Testis (tissue), 2 donors: ENCODE measurements at regions not wholly inside any gene's neighbourhood (a gene's known extent, or its start where the extent isn't known, plus 50 kb on each side); places are given as distances from the start of the nearest gene placed in this dataset.
A peak's percentile ranks its signal among the peaks of the same experiment; 100 is the strongest.

Experiments used
- DNase-seq: peaks from one replicate; pipeline ENCODE4 v3.0.0-alpha.2; 2019
- H3K27ac ChIP-seq, 2 donors: fragments of 200-600 bp; sonication (generic); one replicate each; pipeline ENCODE4 v1.5.1; 2019
- H3K27me3 ChIP-seq: fragments of 200-600 bp; sonication (generic); one replicate; pipeline ENCODE4 v1.5.1; 2019
- H3K36me3 ChIP-seq: fragments of 200-600 bp; sonication (generic); one replicate; pipeline ENCODE4 v1.5.1; 2017; ENCODE audit warnings: low read depth; ENCODE audit errors: missing control alignments
- H3K4me1 ChIP-seq: fragments of 200-600 bp; sonication (generic); one replicate; pipeline ENCODE4 v1.5.1; 2019
- H3K4me3 ChIP-seq, 2 donors: fragments of 200-600 bp; sonication (generic); one replicate each; pipeline ENCODE4 v1.5.1; 2017 to 2019
- H3K9me3 ChIP-seq: fragments of 200-600 bp; sonication (generic); one replicate; pipeline ENCODE4 v1.5.1; 2017
- POLR2A ChIP-seq: fragments of 450-650 bp; IDR thresholded peaks from one replicate; pipeline ENCODE4 v1.6.1; 2017; ENCODE audit warnings: antibody characterized with exemption, mild to moderate bottlenecking, moderate library complexity
- WGBS, 2 donors: methylation state at CpG; one replicate each; pipeline ENCODE4 v1.1.5; 2018; 5-methylcytosine and 5-hydroxymethylcytosine counted together
- intact Hi-C: fragments of 100-400 bp; cut with DNase I; formaldehyde crosslinking; loops from one replicate; pipeline ENCODE4 v1.15.1; 2023; ENCODE audit warnings: low total_unique reads
- TF ChIP-seq, protein P1 (sequence below), 3 experiments: fragments of 450-650 bp in 2 of 3; fragments of 200-600 bp in 1 of 3; sonication (generic) in 1 of 3; IDR thresholded peaks; one replicate each; pipeline ENCODE4 v1.5.1; 2016 to 2019; ENCODE audit warnings: antibody characterized with exemption in 3 of 3, mild to moderate bottlenecking in 2 of 3, moderate library complexity in 1 of 3

DNA sequence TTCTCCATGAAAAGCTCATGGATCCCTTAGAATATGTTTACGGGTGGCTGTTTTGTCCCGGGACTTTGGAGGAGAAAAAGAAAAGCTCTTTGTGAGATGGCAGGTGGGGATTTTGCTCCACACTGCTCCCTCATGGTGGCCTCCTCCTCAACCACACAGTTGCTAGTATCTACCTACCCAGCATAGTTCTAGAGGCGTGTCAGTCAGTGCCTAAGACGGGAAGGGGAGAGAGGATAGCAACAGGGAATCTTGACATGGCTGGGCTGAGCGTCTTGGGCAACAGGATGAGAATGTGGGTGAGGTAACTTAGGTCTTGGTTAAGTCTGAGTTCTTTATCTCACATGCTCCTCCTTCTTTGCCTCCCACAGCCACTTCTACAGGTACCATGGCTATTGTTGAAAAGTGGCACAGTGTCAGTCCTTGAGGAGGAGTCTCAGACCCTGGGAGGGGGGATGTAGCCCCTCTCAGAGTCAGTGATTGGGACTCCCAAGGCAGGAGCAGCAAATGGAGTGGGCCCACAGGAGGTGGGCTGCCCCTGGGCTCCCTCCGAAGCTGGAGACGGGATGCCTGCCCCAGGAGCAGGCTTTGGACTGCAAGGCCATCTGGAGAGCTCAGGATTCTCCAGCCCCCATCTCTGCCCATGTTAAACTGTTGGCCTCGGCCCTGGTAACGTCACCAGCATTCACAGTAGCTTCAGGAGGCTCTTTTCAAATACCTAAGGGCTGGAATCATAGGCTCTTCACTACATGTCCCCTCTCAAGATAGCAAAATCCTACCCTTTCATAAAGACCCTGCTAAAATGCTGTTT lies 75.4 kb downstream of the TENT5C start:
- no peaks in the 10 kb centered on the region for H3K9me3 ChIP-seq
- TF ChIP-seq, protein P1, sequence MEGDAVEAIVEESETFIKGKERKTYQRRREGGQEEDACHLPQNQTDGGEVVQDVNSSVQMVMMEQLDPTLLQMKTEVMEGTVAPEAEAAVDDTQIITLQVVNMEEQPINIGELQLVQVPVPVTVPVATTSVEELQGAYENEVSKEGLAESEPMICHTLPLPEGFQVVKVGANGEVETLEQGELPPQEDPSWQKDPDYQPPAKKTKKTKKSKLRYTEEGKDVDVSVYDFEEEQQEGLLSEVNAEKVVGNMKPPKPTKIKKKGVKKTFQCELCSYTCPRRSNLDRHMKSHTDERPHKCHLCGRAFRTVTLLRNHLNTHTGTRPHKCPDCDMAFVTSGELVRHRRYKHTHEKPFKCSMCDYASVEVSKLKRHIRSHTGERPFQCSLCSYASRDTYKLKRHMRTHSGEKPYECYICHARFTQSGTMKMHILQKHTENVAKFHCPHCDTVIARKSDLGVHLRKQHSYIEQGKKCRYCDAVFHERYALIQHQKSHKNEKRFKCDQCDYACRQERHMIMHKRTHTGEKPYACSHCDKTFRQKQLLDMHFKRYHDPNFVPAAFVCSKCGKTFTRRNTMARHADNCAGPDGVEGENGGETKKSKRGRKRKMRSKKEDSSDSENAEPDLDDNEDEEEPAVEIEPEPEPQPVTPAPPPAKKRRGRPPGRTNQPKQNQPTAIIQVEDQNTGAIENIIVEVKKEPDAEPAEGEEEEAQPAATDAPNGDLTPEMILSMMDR (IDR thresholded peaks at IDR 0.05): no peak
- no peak for TF ChIP-seq POLR2A
- DNase-seq: no peak
- no peaks in the 10 kb centered on the region for H3K27me3 ChIP-seq
- no peak overlapping the region for H3K27ac ChIP-seq
- intact Hi-C loops: no loop called here
- 84 to 86% methylated on average over 7 to 9 of the region's 9 CpGs for WGBS, 2 donors
- no peaks in the 10 kb centered on the region for H3K4me1 ChIP-seq
- no peaks in the 10 kb centered on the region for H3K36me3 ChIP-seq
- no peak overlapping the region for H3K4me3 ChIP-seq

DNA sequence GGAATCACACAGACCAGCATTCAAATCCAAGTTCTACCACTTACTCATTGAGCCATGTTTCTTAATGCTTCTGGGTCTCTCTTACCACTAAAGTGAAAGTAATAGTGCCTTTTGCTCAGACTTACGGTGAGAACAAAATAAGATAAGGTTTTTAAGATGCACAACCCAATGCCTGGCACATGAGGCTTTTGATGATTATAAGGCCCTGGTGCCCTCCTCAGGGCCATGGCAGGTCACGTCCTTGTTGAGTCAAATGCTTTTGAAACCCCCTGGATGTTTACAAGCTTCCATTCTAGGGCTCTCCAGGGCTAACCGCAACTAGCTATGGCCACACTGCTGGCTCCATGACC lies 76.0 kb downstream of the TENT5C start:
- Histone ChIP-seq H3K4me3 (no peak overlapping the region), H3K36me3 (no peaks in the 10 kb centered on the region), H3K4me1 (peaks cover 3% of the 10 kb centered on the region), H3K27me3 (no peaks in the 10 kb centered on the region), H3K9me3 (no peaks in the 10 kb centered on the region), H3K27ac (no peak overlapping the region)
- TF ChIP-seq, protein P1 (IDR thresholded peaks at IDR 0.05): no peak
- no peak for TF ChIP-seq POLR2A
- 87 to 92% methylated on average over 3 of the region's 3 CpGs for WGBS, 2 donors
- DNase-seq: no peak
- intact Hi-C loops: no loop called here

DNA sequence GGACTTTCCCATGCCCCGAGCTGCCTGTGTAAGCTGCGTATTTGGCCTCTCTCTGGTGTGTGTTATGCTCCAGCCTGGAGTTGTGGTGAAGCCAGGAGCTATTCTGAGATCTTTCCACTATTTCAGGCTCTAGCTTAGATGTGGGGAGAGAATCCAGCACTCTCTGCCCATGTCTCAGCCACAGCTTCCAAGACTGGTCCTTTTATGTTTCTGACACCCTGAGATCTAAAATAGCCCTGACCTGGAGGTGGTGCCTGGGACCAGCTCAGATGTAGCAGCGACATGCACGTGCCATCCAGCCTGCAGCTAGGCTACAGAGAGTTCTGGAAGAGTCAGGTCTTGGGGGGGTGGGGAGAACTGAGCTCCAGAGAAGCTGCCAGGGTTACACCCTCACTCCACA lies 76.5 kb downstream of the TENT5C start:
- Histone ChIP-seq H3K4me1 (peaks cover 3% of the 10 kb centered on the region), H3K36me3 (no peaks in the 10 kb centered on the region), H3K27me3 (no peaks in the 10 kb centered on the region), H3K4me3 (no peak overlapping the region), H3K27ac (no peak overlapping the region), H3K9me3 (no peaks in the 10 kb centered on the region)
- intact Hi-C loops: no loop called here
- TF ChIP-seq, protein P1 (IDR thresholded peaks at IDR 0.05): no peak
- TF ChIP-seq POLR2A: no peak
- no peak for DNase-seq
- 84 to 96% methylated on average over 2 to 4 of the region's 4 CpGs for whole genome bisulfite sequencing, 2 donors

DNA sequence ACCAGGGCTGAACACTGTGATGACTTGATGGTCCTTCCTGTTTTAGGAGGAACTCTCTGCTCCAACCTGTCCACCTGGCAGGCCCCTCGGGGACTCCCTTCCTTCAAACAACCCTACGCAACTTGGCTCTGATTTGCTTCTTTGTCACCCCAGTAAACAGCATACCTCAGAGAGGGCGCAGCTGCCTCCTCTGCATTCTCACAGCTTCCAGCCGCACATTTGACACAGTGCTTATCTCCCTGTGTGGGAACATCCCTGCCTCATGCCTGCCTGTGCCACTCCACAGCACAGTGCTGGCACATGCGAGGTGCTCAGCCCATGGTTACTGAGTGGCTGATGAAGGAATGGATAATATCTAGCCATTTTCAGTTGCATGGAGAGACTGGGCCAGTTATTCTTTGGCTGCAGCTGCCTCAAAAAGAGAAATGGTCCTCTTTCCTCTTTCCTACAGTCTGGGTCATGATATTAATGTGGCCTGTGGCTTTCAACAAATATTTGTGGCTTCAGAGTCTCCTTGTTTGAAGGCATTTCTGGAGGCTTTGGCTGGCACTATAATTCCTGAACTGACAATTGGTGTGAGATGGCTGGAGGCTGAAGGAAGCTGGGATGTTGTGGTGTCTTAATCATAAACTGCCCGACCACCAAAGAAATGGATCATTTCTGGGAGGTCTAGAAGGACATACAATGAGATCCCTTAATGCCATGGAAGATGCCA lies 77.9 kb downstream of the TENT5C start:
- no peak overlapping the region for H3K27ac ChIP-seq
- peak; percentile 27 for DNase-seq

More for the DNA sequence above, 77.9 kb downstream of the TENT5C start:
- H3K4me1 ChIP-seq: peaks cover 3% of the 10 kb centered on the region
- intact Hi-C loops: no loop called here
- H3K27me3 ChIP-seq: no peaks in the 10 kb centered on the region
- H3K9me3 ChIP-seq: no peaks in the 10 kb centered on the region
- H3K4me3 ChIP-seq: no peak overlapping the region
- TF ChIP-seq, protein P1 (IDR thresholded peaks at IDR 0.05): no peak
- TF ChIP-seq POLR2A: no peak
- WGBS, 2 donors: 67 to 75% methylated on average over 5 to 6 of the region's 6 CpGs
- no peaks in the 10 kb centered on the region for H3K36me3 ChIP-seq
